GM21360 (cell line): ENCODE measurements at regions not wholly inside any gene's neighbourhood (a gene's known extent, or its start where the extent isn't known, plus 50 kb on each side); places are given as distances from the start of the nearest gene placed in this dataset.

Experiments
- ATAC-seq: cut with Tn5 transposase; IDR thresholded peaks from one replicate; pipeline ENCODE4 v1.9.1; 2021; ENCODE audit warnings: mild to moderate bottlenecking, moderate library complexity; ENCODE audit not compliant: unreplicated experiment

- no peak for ATAC-seq
These were observed 128.2 kb downstream of the SNX5 start for GRCh38 chr20:17840423-17840822.

GRCh38 chr20:17838921-17839320, 129.7 kb downstream of the SNX5 start:
- ATAC-seq = no peak

- ATAC-seq = no peak
These were observed 131.4 kb downstream of the SNX5 start for GRCh38 chr20:17837179-17837578.

- no peak for ATAC-seq
These were observed 132.2 kb downstream of the SNX5 start for GRCh38 chr20:17836303-17836861.

- no peak for ATAC-seq
These were observed 132.7 kb downstream of the SNX5 start for GRCh38 chr20:17835934-17836300.

- no peak for ATAC-seq
These were observed 133.2 kb downstream of the SNX5 start for GRCh38 chr20:17835240-17835933.

- no peak for ATAC-seq
These were observed 133.8 kb downstream of the SNX5 start for GRCh38 chr20:17834804-17835203.

- ATAC-seq = no peak
These were observed 133.4 kb downstream of the BANF2 start for GRCh38 chr20:17833036-17833674.

- no peak for ATAC-seq
These were observed 132.6 kb downstream of the BANF2 start for GRCh38 chr20:17832236-17832915.

- ATAC-seq = no peak
These were observed 128.9 kb downstream of the BANF2 start for GRCh38 chr20:17828598-17829144.

GRCh38 chr20:17827759-17828559, 128.2 kb downstream of the BANF2 start:
- ATAC-seq = no peak

- ATAC-seq = no peak
These were observed 127.3 kb downstream of the BANF2 start for GRCh38 chr20:17827079-17827478.

- peak; percentile 94 for ATAC-seq
These were observed 126.4 kb downstream of the BANF2 start for GRCh38 chr20:17825960-17826843.

- ATAC-seq = peak; percentile 27
These were observed 125.6 kb downstream of the BANF2 start for GRCh38 chr20:17825252-17825959.

- no peak for ATAC-seq
These were observed 125.0 kb downstream of the BANF2 start for GRCh38 chr20:17824676-17825251.

- no peak for ATAC-seq
These were observed 123.8 kb downstream of the BANF2 start for GRCh38 chr20:17823409-17824144.

GRCh38 chr20:17822540-17823408, 123.0 kb downstream of the BANF2 start:
- ATAC-seq = no peak
